CD14-positive monocyte (primary cell): ENCODE measurements at regions not wholly inside any gene's neighbourhood (a gene's known extent, or its start where the extent isn't known, plus 50 kb on each side); places are given as distances from the start of the nearest gene placed in this dataset.

Source experiments
- DNase-seq, 3 donors: peaks; one replicate each; pipeline ENCODE4 v3.0.0-alpha.2; 2011 to 2022
- H2AFZ ChIP-seq: 2 replicates; pipeline ENCODE4 v1.6.0; 2012; ENCODE audit warnings: mild to moderate bottlenecking, low read depth, low read length, inconsistent platforms; ENCODE audit not compliant: insufficient read depth, poor library complexity, severe bottlenecking
- H3K27ac ChIP-seq, 2 donors: 1 replicate in 1 of 2; 2 replicates in 1 of 2; pipeline ENCODE4 v1.5.1; 2012 to 2013; ENCODE audit warnings: low read length in 2 of 2, control low read depth in 1 of 2, inconsistent platforms in 1 of 2, low read depth in 1 of 2, mild to moderate bottlenecking in 1 of 2
- H3K27me3 ChIP-seq, 2 donors: one replicate each; pipeline versions ENCODE4 v1.6.0 to v1.6.1; 2011 to 2013; ENCODE audit warnings: low read length in 2 of 2; ENCODE audit not compliant: control insufficient read depth in 2 of 2, insufficient read depth in 2 of 2
- H3K36me3 ChIP-seq, 2 donors: replicated peaks in 1 of 2; 1 replicate in 1 of 2; 2 replicates in 1 of 2; pipeline versions ENCODE4 v1.5.1 to v1.6.1; 2012 to 2013; ENCODE audit warnings: low read length in 2 of 2, control low read depth in 1 of 2, inconsistent platforms in 1 of 2, mild to moderate bottlenecking in 1 of 2; ENCODE audit not compliant: insufficient read depth in 2 of 2, control insufficient read depth in 1 of 2
- H3K4me1 ChIP-seq, 2 donors: 1 replicate in 1 of 2; 2 replicates in 1 of 2; pipeline versions ENCODE4 v1.5.1 to v1.6.1; 2012 to 2013; ENCODE audit warnings: low read length in 2 of 2, control low read depth in 1 of 2, inconsistent platforms in 1 of 2, mild to moderate bottlenecking in 1 of 2, moderate library complexity in 1 of 2; ENCODE audit not compliant: insufficient read depth in 2 of 2, control insufficient read depth in 1 of 2
- H3K4me2 ChIP-seq: replicated peaks from 2 replicates; pipeline ENCODE3; 2012; ENCODE audit warnings: low read length, moderate library complexity, mild to moderate bottlenecking; ENCODE audit not compliant: poor library complexity, severe bottlenecking; ENCODE audit errors: extremely low read depth
- H3K4me3 ChIP-seq, 3 experiments: fragments of 200-600 bp in 1 of 3; sonication (generic) in 1 of 3; replicated peaks in 1 of 3; 1 replicate in 2 of 3; 2 replicates in 1 of 3; pipeline ENCODE4 v1.5.1; 2011 to 2013; ENCODE audit warnings: low read length in 3 of 3, mild to moderate bottlenecking in 3 of 3, control low read depth in 2 of 3, low read depth in 2 of 3, inconsistent platforms in 1 of 3, moderate library complexity in 1 of 3
- H3K79me2 ChIP-seq: 2 replicates; pipeline ENCODE4 v1.6.0; 2012; ENCODE audit warnings: mild to moderate bottlenecking, control low read depth, inconsistent platforms, low read length, moderate library complexity; ENCODE audit not compliant: insufficient read depth
- H3K9ac ChIP-seq: 2 replicates; pipeline ENCODE4 v1.6.0; 2017; ENCODE audit warnings: low read length, mild to moderate bottlenecking; ENCODE audit not compliant: insufficient read depth, poor library complexity, severe bottlenecking
- H3K9me3 ChIP-seq, 2 donors: replicated peaks in 1 of 2; 1 replicate in 1 of 2; 2 replicates in 1 of 2; pipeline versions ENCODE4 v1.5.1 to v1.6.1; 2012 to 2013; ENCODE audit warnings: low read length in 2 of 2, control low read depth in 1 of 2; ENCODE audit not compliant: control insufficient read depth in 1 of 2, insufficient read depth in 1 of 2
- H4K20me1 ChIP-seq: 2 replicates; pipeline ENCODE4 v1.6.0; 2012; ENCODE audit warnings: mild to moderate bottlenecking, low read length, control low read depth, moderate library complexity; ENCODE audit not compliant: insufficient read depth
- H3K27ac Mint-ChIP-seq, 7 donors: one replicate each; pipeline ENCODE4 v1.8.0; 2020; ENCODE audit warnings: mild to moderate bottlenecking in 7 of 7, mixed read lengths in 7 of 7, moderate library complexity in 6 of 7, inconsistent platforms in 2 of 7
- H3K27me3 Mint-ChIP-seq, 3 donors: one replicate each; pipeline ENCODE4 v1.8.0; 2021 to 2022; ENCODE audit warnings: low read depth in 3 of 3, mild to moderate bottlenecking in 3 of 3, mixed read lengths in 3 of 3, moderate library complexity in 3 of 3, inconsistent platforms in 1 of 3
- H3K36me3 Mint-ChIP-seq, 2 donors: one replicate each; pipeline ENCODE4 v1.8.0; 2020; ENCODE audit warnings: mixed read lengths in 2 of 2, inconsistent platforms in 1 of 2, mild to moderate bottlenecking in 1 of 2
- H3K4me1 Mint-ChIP-seq: one replicate; pipeline ENCODE4 v1.8.0; 2020; ENCODE audit warnings: mild to moderate bottlenecking, mixed read lengths
- H3K4me3 Mint-ChIP-seq, 2 donors: one replicate each; pipeline ENCODE4 v1.8.0; 2020; ENCODE audit warnings: mild to moderate bottlenecking in 2 of 2, mixed read lengths in 2 of 2, moderate library complexity in 1 of 2
- H3K9me3 Mint-ChIP-seq, 7 donors: one replicate each; pipeline ENCODE4 v1.8.0; 2020 to 2022; ENCODE audit warnings: mixed read lengths in 7 of 7, mild to moderate bottlenecking in 6 of 7, moderate library complexity in 6 of 7, inconsistent platforms in 2 of 7
- WGBS: methylation state at CpG from one replicate; pipeline ENCODE4 v1.1.5; 2013; ENCODE audit warnings: missing lambda C conversion rate; ENCODE audit not compliant: insufficient coverage; 5-methylcytosine and 5-hydroxymethylcytosine counted together
- intact Hi-C, 2 donors: fragments of 100-400 bp; cut with micrococcal nuclease; formaldehyde crosslinking; loops; one replicate each; pipeline versions ENCODE4 v1.15.0 to v1.15.1; 2023
- TF ChIP-seq, protein P1 (sequence below): fragments of 200-600 bp; IDR thresholded peaks from one replicate; pipeline ENCODE4 v1.8.0; 2022; ENCODE audit warnings: antibody characterized with exemption, mild to moderate bottlenecking

- Histone ChIP-seq H3K4me2 (no peak overlapping the region), H3K79me2 (no peaks in the 10 kb centered on the region), H3K9ac (no peak overlapping the region), H4K20me1 (no peaks in the 10 kb centered on the region), H2AFZ (no peak overlapping the region), H3K36me3 (no peaks in the 10 kb centered on the region), H3K27me3 (no peaks in the 10 kb centered on the region), H3K4me3 (no peak overlapping the region), H3K9me3 (no peaks in the 10 kb centered on the region), H3K27ac (no peak overlapping the region), H3K4me1 (no peaks in the 10 kb centered on the region)
- H3K9me3 Mint-ChIP-seq, result peaks cover 0 to 5% (median 0%) of the 10 kb centered on the region in 7 donors
- TF ChIP-seq, protein P1, sequence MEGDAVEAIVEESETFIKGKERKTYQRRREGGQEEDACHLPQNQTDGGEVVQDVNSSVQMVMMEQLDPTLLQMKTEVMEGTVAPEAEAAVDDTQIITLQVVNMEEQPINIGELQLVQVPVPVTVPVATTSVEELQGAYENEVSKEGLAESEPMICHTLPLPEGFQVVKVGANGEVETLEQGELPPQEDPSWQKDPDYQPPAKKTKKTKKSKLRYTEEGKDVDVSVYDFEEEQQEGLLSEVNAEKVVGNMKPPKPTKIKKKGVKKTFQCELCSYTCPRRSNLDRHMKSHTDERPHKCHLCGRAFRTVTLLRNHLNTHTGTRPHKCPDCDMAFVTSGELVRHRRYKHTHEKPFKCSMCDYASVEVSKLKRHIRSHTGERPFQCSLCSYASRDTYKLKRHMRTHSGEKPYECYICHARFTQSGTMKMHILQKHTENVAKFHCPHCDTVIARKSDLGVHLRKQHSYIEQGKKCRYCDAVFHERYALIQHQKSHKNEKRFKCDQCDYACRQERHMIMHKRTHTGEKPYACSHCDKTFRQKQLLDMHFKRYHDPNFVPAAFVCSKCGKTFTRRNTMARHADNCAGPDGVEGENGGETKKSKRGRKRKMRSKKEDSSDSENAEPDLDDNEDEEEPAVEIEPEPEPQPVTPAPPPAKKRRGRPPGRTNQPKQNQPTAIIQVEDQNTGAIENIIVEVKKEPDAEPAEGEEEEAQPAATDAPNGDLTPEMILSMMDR, result no peak
- peaks cover 0 to 7% (median 2%) of the 10 kb centered on the region in 3 donors for H3K27me3 Mint-ChIP-seq
- H3K27ac Mint-ChIP-seq, result no peak overlapping the region
- H3K4me1 Mint-ChIP-seq, result no peaks in the 10 kb centered on the region
- DNase-seq, result no peak
- 96% methylated on average over 5 of the region's 6 CpGs for WGBS
- no peak overlapping the region for H3K4me3 Mint-ChIP-seq
- intact Hi-C loops, result no loop called here
- H3K36me3 Mint-ChIP-seq, result no peaks in the 10 kb centered on the region
Measured at GRCh38 chr11:27215471-27216269, 147.3 kb downstream of the CCDC34 start.

DNA sequence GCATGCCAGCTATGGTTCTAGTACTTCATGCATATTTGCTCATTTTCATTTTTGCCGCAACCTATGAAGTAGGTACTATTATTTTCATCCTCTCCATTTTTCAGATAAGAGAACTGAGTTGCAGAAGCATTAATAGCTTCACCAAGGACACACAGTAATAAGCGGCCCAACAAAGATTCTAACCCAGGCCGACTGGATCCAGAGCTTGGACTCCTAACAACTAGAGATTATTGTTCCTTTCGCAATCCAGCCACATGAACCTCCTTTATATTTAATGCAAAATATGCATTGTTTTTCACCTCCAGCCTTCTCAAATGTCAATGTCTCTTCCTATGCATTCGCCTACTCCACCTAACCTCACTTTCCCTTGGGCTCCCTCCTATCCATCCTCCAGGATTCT lies 148.3 kb downstream of the CCDC34 start:
- intact Hi-C loops, result no loop called here
- H3K9me3 ChIP-seq, result no peaks in the 10 kb centered on the region
- H3K79me2 ChIP-seq, result no peaks in the 10 kb centered on the region
- Mint-ChIP-seq H3K27ac (no peak overlapping the region), H3K4me1 (no peaks in the 10 kb centered on the region), H3K27me3 (peaks cover 2 to 9% (median 3%) of the 10 kb centered on the region in 3 donors), H3K9me3 (peaks cover 0 to 5% (median 3%) of the 10 kb centered on the region in 7 donors), H3K4me3 (no peak overlapping the region), H3K36me3 (no peaks in the 10 kb centered on the region)
- TF ChIP-seq, protein P1, result no peak
- H3K4me3 ChIP-seq, result no peak overlapping the region
- H3K27ac ChIP-seq, result no peak overlapping the region
- H2AFZ ChIP-seq, result no peak overlapping the region
- WGBS, result 100% methylated on average over 4 of the region's 5 CpGs
- DNase-seq, result no peak
- no peaks in the 10 kb centered on the region for H4K20me1 ChIP-seq
- no peak overlapping the region for H3K9ac ChIP-seq
- no peaks in the 10 kb centered on the region for H3K36me3 ChIP-seq
- no peaks in the 10 kb centered on the region for H3K4me1 ChIP-seq
- no peaks in the 10 kb centered on the region for H3K27me3 ChIP-seq
- no peak overlapping the region for H3K4me2 ChIP-seq
